ENCODE measurements at regions not wholly inside any gene's neighbourhood (a gene's known extent, or its start where the extent isn't known, plus 50 kb on each side); places are given as distances from the start of the nearest gene placed in this dataset.
A peak's percentile ranks its signal among the peaks of the same experiment; 100 is the strongest.

GRCh38 chr7:81491573-81491972 is 278.3 kb downstream of the HGF start (continued):
- TF ChIP-seq ATF3 (CRISPR knock-in tag; conservative IDR thresholded peaks at IDR 0.05) = no peak
- TF ChIP-seq MAX (CRISPR knock-in tag; IDR thresholded peaks at IDR 0.05) = no peak
- no peak for TF ChIP-seq NFE2L1 (CRISPR knock-in tag; IDR thresholded peaks at IDR 0.05)
- no peak for TF ChIP-seq ZNF512 (CRISPR knock-in tag; IDR thresholded peaks at IDR 0.05; ENCODE audit: borderline replicate concordance)
- no peak for TF ChIP-seq MYBL2 (CRISPR knock-in tag; IDR thresholded peaks at IDR 0.05)
- TF ChIP-seq MXD4 (CRISPR knock-in tag; IDR thresholded peaks at IDR 0.05; ENCODE audit: borderline replicate concordance) = no peak
- no peak for TF ChIP-seq JUN (CRISPR knock-in tag; IDR thresholded peaks at IDR 0.05)
- TF ChIP-seq GTF2I (CRISPR knock-in tag; conservative IDR thresholded peaks at IDR 0.05) = no peak
- TF ChIP-seq ELF4 (CRISPR knock-in tag; IDR thresholded peaks at IDR 0.05; ENCODE audit: low read depth) = no peak
- TF ChIP-seq ZBTB21 (CRISPR knock-in tag; IDR thresholded peaks at IDR 0.05; ENCODE audit: borderline replicate concordance) = no peak
- no peak for TF ChIP-seq GABPB1 (CRISPR knock-in tag; IDR thresholded peaks at IDR 0.05)
- no peak for TF ChIP-seq ZMAT4 (CRISPR knock-in tag; IDR thresholded peaks at IDR 0.05)

GRCh38 chr7:81488210-81488609 is 281.6 kb downstream of the HGF start:
- no peak for TF ChIP-seq TEAD1 (CRISPR knock-in tag; IDR thresholded peaks at IDR 0.05)
- TF ChIP-seq TEAD4 (CRISPR knock-in tag; IDR thresholded peaks at IDR 0.05) = no peak
- TF ChIP-seq ERG (CRISPR knock-in tag; IDR thresholded peaks at IDR 0.05) = no peak
- TF ChIP-seq RORB (CRISPR knock-in tag; IDR thresholded peaks at IDR 0.05) = no peak
- TF ChIP-seq OVOL2 (CRISPR knock-in tag; IDR thresholded peaks at IDR 0.05; ENCODE audit: borderline replicate concordance) = no peak
- TF ChIP-seq ETV6 (CRISPR knock-in tag; IDR thresholded peaks at IDR 0.05) = no peak
- no peak for TF ChIP-seq NFATC4 (CRISPR knock-in tag; IDR thresholded peaks at IDR 0.05)
- TF ChIP-seq SMAD4 (CRISPR knock-in tag; IDR thresholded peaks at IDR 0.05) = no peak
- TF ChIP-seq NFE2L1 (CRISPR knock-in tag; IDR thresholded peaks at IDR 0.05) = no peak
- TF ChIP-seq JUN (CRISPR knock-in tag; IDR thresholded peaks at IDR 0.05) = no peak
- no peak for TF ChIP-seq MLX (CRISPR knock-in tag; IDR thresholded peaks at IDR 0.05)
- TF ChIP-seq PRRX2 (CRISPR knock-in tag; IDR thresholded peaks at IDR 0.05) = no peak
- no peak for TF ChIP-seq FOXK1 (CRISPR knock-in tag; IDR thresholded peaks at IDR 0.05)
- no peak for TF ChIP-seq ZNF423 (CRISPR knock-in tag; IDR thresholded peaks at IDR 0.05)
- TF ChIP-seq MAX (CRISPR knock-in tag; IDR thresholded peaks at IDR 0.05) = no peak
- no peak for TF ChIP-seq PRDM15 (CRISPR knock-in tag; IDR thresholded peaks at IDR 0.05)
- TF ChIP-seq ZBTB21 (CRISPR knock-in tag; IDR thresholded peaks at IDR 0.05; ENCODE audit: borderline replicate concordance) = no peak
- TF ChIP-seq CTCF (IDR thresholded peaks at IDR 0.05) = no peak
- DNase-seq (ENCODE audit: low spot score) (no peak), ATAC-seq (peak; percentile 36; the same call in 1 of the 2 replicates)
- Mint-ChIP-seq H3K27me3 (ENCODE audit: low read depth) (no peaks in the 10 kb centered on the region), H3K27ac (no peak overlapping the region), H3K4me1 (peaks cover 9% of the 10 kb centered on the region; the same call in 1 of the 2 replicates), H3K9me3 (peaks cover 6% of the 10 kb centered on the region; the same call in 1 of the 2 replicates), H3K36me3 (no peaks in the 10 kb centered on the region), H3K4me3 (no peak overlapping the region)
- CTCF ChIA-PET = interaction anchor here (1.3 kb wide), 1 partner anchor 11 kb away, joined by 4 read pairs; no protein-coding TSS in a partner anchor
- POLR2A ChIA-PET = no interaction called here
